ENCODE measurements at regions not wholly inside any gene's neighbourhood (a gene's known extent, or its start where the extent isn't known, plus 50 kb on each side); places are given as distances from the start of the nearest gene placed in this dataset.

- TF ChIP-seq CTCF (IDR thresholded peaks at IDR 0.05; ENCODE audit: borderline replicate concordance, extremely low read depth, low read length, poor library complexity, severe bottlenecking) (no peak), EZH2 (IDR thresholded peaks at IDR 0.05; ENCODE audit: borderline replicate concordance, low read depth, low read length, severe bottlenecking) (no peak)
These were observed 58.5 kb upstream of the NTM start for GRCh38 chr11:131311776-131312514.
